DOHH2 (cell line): ENCODE measurements at regions not wholly inside any gene's neighbourhood (a gene's known extent, or its start where the extent isn't known, plus 50 kb on each side); places are given as distances from the start of the nearest gene placed in this dataset.

ENCODE experiments used
- EZH2phosphoT487 ChIP-seq: fragments of 200-600 bp; sonication (generic); IDR thresholded peaks from 2 replicates; pipeline ENCODE4 v1.6.1; 2017; ENCODE audit warnings: borderline replicate concordance, mild to moderate bottlenecking, antibody characterized with exemption, low read length, moderate library complexity, mixed read lengths
- TF ChIP-seq, protein P1 (sequence below): fragments of 200-600 bp; sonication (generic); IDR thresholded peaks from one replicate; pipeline ENCODE4 v1.5.1; 2014; ENCODE audit warnings: antibody characterized with exemption, mild to moderate bottlenecking, low read depth, low read length; ENCODE audit not compliant: poor library complexity, severe bottlenecking

DNA sequence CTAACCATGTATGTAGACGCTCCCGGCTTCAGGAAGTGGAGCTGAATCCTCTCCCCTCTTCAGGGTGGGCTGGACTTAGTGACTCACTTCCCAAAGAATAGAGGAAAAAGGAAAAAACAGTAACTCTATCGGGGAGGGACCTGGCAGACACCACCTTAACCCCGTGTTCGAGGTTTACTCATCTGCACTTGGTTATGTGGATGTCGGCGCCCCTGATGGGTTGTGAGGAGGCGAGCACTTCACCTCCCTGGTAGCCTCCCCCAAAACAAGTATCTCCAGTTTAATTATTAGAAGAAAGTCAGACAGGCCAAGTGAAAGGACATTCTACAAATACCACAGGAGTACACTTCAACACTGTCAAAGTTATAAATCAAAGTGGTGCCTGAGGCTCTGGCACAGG, 559.7 kb downstream of the TCERG1L start:
- TF ChIP-seq, protein P1, sequence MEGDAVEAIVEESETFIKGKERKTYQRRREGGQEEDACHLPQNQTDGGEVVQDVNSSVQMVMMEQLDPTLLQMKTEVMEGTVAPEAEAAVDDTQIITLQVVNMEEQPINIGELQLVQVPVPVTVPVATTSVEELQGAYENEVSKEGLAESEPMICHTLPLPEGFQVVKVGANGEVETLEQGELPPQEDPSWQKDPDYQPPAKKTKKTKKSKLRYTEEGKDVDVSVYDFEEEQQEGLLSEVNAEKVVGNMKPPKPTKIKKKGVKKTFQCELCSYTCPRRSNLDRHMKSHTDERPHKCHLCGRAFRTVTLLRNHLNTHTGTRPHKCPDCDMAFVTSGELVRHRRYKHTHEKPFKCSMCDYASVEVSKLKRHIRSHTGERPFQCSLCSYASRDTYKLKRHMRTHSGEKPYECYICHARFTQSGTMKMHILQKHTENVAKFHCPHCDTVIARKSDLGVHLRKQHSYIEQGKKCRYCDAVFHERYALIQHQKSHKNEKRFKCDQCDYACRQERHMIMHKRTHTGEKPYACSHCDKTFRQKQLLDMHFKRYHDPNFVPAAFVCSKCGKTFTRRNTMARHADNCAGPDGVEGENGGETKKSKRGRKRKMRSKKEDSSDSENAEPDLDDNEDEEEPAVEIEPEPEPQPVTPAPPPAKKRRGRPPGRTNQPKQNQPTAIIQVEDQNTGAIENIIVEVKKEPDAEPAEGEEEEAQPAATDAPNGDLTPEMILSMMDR = no peak
- no peak for TF ChIP-seq EZH2phosphoT487
